ENCODE measurements at regions not wholly inside any gene's neighbourhood (a gene's known extent, or its start where the extent isn't known, plus 50 kb on each side); places are given as distances from the start of the nearest gene placed in this dataset.

- no peak for TF ChIP-seq POLR2A (IDR thresholded peaks at IDR 0.05)
- TF ChIP-seq CTCF (IDR thresholded peaks at IDR 0.05), result no peak
- TF ChIP-seq EP300 (IDR thresholded peaks at IDR 0.05), result no peak
- TF ChIP-seq POLR2AphosphoS5 (IDR thresholded peaks at IDR 0.05), result no peak
Observed at GRCh38 chr3:145820170-145820569, 340.8 kb downstream of the PLOD2 start.

All from sigmoid colon (tissue), 4 donors.